Activated CD8-positive, alpha-beta memory T cell treated with anti-CD3 and anti-CD28 coated beads for 36 hours (primary cell): ENCODE measurements at regions not wholly inside any gene's neighbourhood (a gene's known extent, or its start where the extent isn't known, plus 50 kb on each side); places are given as distances from the start of the nearest gene placed in this dataset.

Source experiments
- CTCF ChIA-PET: fragments of 350-600 bp; sonication (Branson Sonifier 250); formaldehyde crosslinking; loops from one replicate; lab custom pipeline; 2021; ENCODE audit warnings: antibody characterized with exemption; lab: Charles Lee
- POLR2A ChIA-PET: fragments of 350-600 bp; sonication (Branson Sonifier 250); formaldehyde crosslinking; loops from one replicate; lab custom pipeline; 2021; ENCODE audit warnings: antibody characterized with exemption; lab: Charles Lee

- POLR2A ChIA-PET = no interaction called here
- CTCF ChIA-PET = no interaction called here
Measured at GRCh38 chr18:76589866-76590265, 94.8 kb upstream of the ZNF516 start.

- ChIA-PET CTCF (no interaction called here), POLR2A (no interaction called here)
Measured at GRCh38 chr18:76589316-76589715, 94.3 kb upstream of the ZNF516 start.

GRCh38 chr18:76588601-76589226, 93.7 kb upstream of the ZNF516 start:
- ChIA-PET CTCF (no interaction called here), POLR2A (no interaction called here)

- ChIA-PET CTCF (no interaction called here), POLR2A (no interaction called here)
Measured at GRCh38 chr18:76587879-76588271, 92.8 kb upstream of the ZNF516 start.

- POLR2A ChIA-PET = no interaction called here
Measured at GRCh38 chr18:76587147-76587878, 92.3 kb upstream of the ZNF516 start.

GRCh38 chr18:76584414-76585310, 89.6 kb upstream of the ZNF516 start:
- POLR2A ChIA-PET = no interaction called here
- CTCF ChIA-PET = no interaction called here

More at GRCh38 chr18:76587147-76587878, 92.3 kb upstream of the ZNF516 start:
- CTCF ChIA-PET = no interaction called here

- POLR2A ChIA-PET = no interaction called here
- CTCF ChIA-PET = no interaction called here
Measured at GRCh38 chr18:76581261-76581660, 86.2 kb upstream of the ZNF516 start.

- CTCF ChIA-PET = no interaction called here
Measured at GRCh38 chr18:76580288-76580962, 85.4 kb upstream of the ZNF516 start.

GRCh38 chr18:76579301-76579695, 84.3 kb upstream of the ZNF516 start:
- ChIA-PET POLR2A (no interaction called here), CTCF (no interaction called here)

More at GRCh38 chr18:76580288-76580962, 85.4 kb upstream of the ZNF516 start:
- POLR2A ChIA-PET = no interaction called here

GRCh38 chr18:76578571-76579300, 83.7 kb upstream of the ZNF516 start:
- ChIA-PET POLR2A (interaction anchor here (0.5 kb wide), 1 partner anchor 323 kb away, joined by 3 read pairs; no protein-coding TSS in a partner anchor), CTCF (no interaction called here)

- CTCF ChIA-PET = no interaction called here
Measured at GRCh38 chr18:76573325-76574025, 78.4 kb upstream of the ZNF516 start.

GRCh38 chr18:76572518-76573247, 77.6 kb upstream of the ZNF516 start:
- CTCF ChIA-PET = no interaction called here

More at GRCh38 chr18:76573325-76574025, 78.4 kb upstream of the ZNF516 start:
- POLR2A ChIA-PET = no interaction called here

GRCh38 chr18:76571689-76572088, 76.6 kb upstream of the ZNF516 start:
- CTCF ChIA-PET = no interaction called here
- POLR2A ChIA-PET = no interaction called here

More at GRCh38 chr18:76572518-76573247, 77.6 kb upstream of the ZNF516 start:
- POLR2A ChIA-PET = no interaction called here

GRCh38 chr18:76570856-76571255, 75.8 kb upstream of the ZNF516 start:
- ChIA-PET POLR2A (no interaction called here), CTCF (no interaction called here)

- ChIA-PET CTCF (no interaction called here), POLR2A (no interaction called here)
Measured at GRCh38 chr18:76569644-76570419, 74.8 kb upstream of the ZNF516 start.

GRCh38 chr18:76568731-76569130, 73.7 kb upstream of the ZNF516 start:
- ChIA-PET CTCF (no interaction called here), POLR2A (no interaction called here)

- ChIA-PET POLR2A (no interaction called here), CTCF (no interaction called here)
Measured at GRCh38 chr18:76567835-76568445, 72.9 kb upstream of the ZNF516 start.
